ENCODE measurements at regions not wholly inside any gene's neighbourhood (a gene's known extent, or its start where the extent isn't known, plus 50 kb on each side); places are given as distances from the start of the nearest gene placed in this dataset.
A peak's percentile ranks its signal among the peaks of the same experiment; 100 is the strongest.

- 54% methylated on average over 6 of the region's 6 CpGs for WGBS (ENCODE audit: low lambda C conversion rate, missing lambda C conversion rate)
- H3K36me3 ChIP-seq (replicated peaks; ENCODE audit: insufficient read depth, low read depth), result no peaks in the 10 kb centered on the region
- no peak for TF ChIP-seq EZH2phosphoT487 (IDR thresholded peaks at IDR 0.05; ENCODE audit: low read depth, severe bottlenecking, unreplicated experiment)
- no peak for TF ChIP-seq CTCF (IDR thresholded peaks at IDR 0.05; ENCODE audit: poor library complexity)
- no peak for TF ChIP-seq EZH2 (IDR thresholded peaks at IDR 0.05; ENCODE audit: borderline replicate concordance)
- peak; percentile 46 for DNase-seq (ENCODE audit: low spot score)
- H3K9me2 ChIP-seq (replicated peaks; ENCODE audit: insufficient read depth), result no peaks in the 10 kb centered on the region
- H3K9me3 ChIP-seq (ENCODE audit: low read depth), result no peaks in the 10 kb centered on the region
- H3K4me3 ChIP-seq, result no peak overlapping the region
- no peaks in the 10 kb centered on the region for H4K20me1 ChIP-seq (ENCODE audit: insufficient read depth, poor library complexity, severe bottlenecking)
- no peaks in the 10 kb centered on the region for H3K79me2 ChIP-seq
- H3K27ac ChIP-seq, result peak overlapping the region; percentile 24
- no peaks in the 10 kb centered on the region for H3K4me1 ChIP-seq (ENCODE audit: insufficient read depth)
- no peaks in the 10 kb centered on the region for H3K27me3 ChIP-seq
- no peak overlapping the region for H3K4me2 ChIP-seq
- H2AFZ ChIP-seq, result no peak overlapping the region
These were observed 111.8 kb upstream of the TMEM45B start for GRCh38 chr11:129703846-129704245.

GRCh38 chr11:129704831-129705230, 110.8 kb upstream of the TMEM45B start:
- no peak for DNase-seq (ENCODE audit: low spot score)
- no peaks in the 10 kb centered on the region for H3K27me3 ChIP-seq
- no peaks in the 10 kb centered on the region for H4K20me1 ChIP-seq (ENCODE audit: insufficient read depth, poor library complexity, severe bottlenecking)
- no peaks in the 10 kb centered on the region for H3K79me2 ChIP-seq
- H3K9me2 ChIP-seq (replicated peaks; ENCODE audit: insufficient read depth), result no peaks in the 10 kb centered on the region
- 87% methylated on average over 3 of the region's 3 CpGs for WGBS (ENCODE audit: low lambda C conversion rate, missing lambda C conversion rate)
- no peak overlapping the region for H3K4me2 ChIP-seq
- no peak overlapping the region for H2AFZ ChIP-seq
- H3K27ac ChIP-seq, result no peak overlapping the region
- H3K4me1 ChIP-seq (ENCODE audit: insufficient read depth), result no peaks in the 10 kb centered on the region
- H3K4me3 ChIP-seq, result no peak overlapping the region
- H3K9me3 ChIP-seq (ENCODE audit: low read depth), result no peaks in the 10 kb centered on the region
- H3K36me3 ChIP-seq (replicated peaks; ENCODE audit: insufficient read depth, low read depth), result no peaks in the 10 kb centered on the region
- no peak for TF ChIP-seq EZH2 (IDR thresholded peaks at IDR 0.05; ENCODE audit: borderline replicate concordance)
- no peak for TF ChIP-seq EZH2phosphoT487 (IDR thresholded peaks at IDR 0.05; ENCODE audit: low read depth, severe bottlenecking, unreplicated experiment)
- no peak for TF ChIP-seq CTCF (IDR thresholded peaks at IDR 0.05; ENCODE audit: poor library complexity)

GRCh38 chr11:129705341-129705740, 110.3 kb upstream of the TMEM45B start:
- no peaks in the 10 kb centered on the region for H3K4me1 ChIP-seq (ENCODE audit: insufficient read depth)
- no peak for TF ChIP-seq CTCF (IDR thresholded peaks at IDR 0.05; ENCODE audit: poor library complexity)
- TF ChIP-seq EZH2phosphoT487 (IDR thresholded peaks at IDR 0.05; ENCODE audit: low read depth, severe bottlenecking, unreplicated experiment), result no peak
- TF ChIP-seq EZH2 (IDR thresholded peaks at IDR 0.05; ENCODE audit: borderline replicate concordance), result no peak
- no peaks in the 10 kb centered on the region for H3K79me2 ChIP-seq
- H3K4me2 ChIP-seq, result no peak overlapping the region
- no peak for DNase-seq (ENCODE audit: low spot score)
- no peaks in the 10 kb centered on the region for H3K9me2 ChIP-seq (replicated peaks; ENCODE audit: insufficient read depth)
- WGBS (ENCODE audit: low lambda C conversion rate, missing lambda C conversion rate), result 94% methylated on average over 8 of the region's 8 CpGs
- no peaks in the 10 kb centered on the region for H3K9me3 ChIP-seq (ENCODE audit: low read depth)
- H3K36me3 ChIP-seq (replicated peaks; ENCODE audit: insufficient read depth, low read depth), result no peaks in the 10 kb centered on the region
- no peaks in the 10 kb centered on the region for H4K20me1 ChIP-seq (ENCODE audit: insufficient read depth, poor library complexity, severe bottlenecking)
- no peaks in the 10 kb centered on the region for H3K27me3 ChIP-seq
- H2AFZ ChIP-seq, result no peak overlapping the region
- no peak overlapping the region for H3K4me3 ChIP-seq
- no peak overlapping the region for H3K27ac ChIP-seq

- TF ChIP-seq EZH2 (IDR thresholded peaks at IDR 0.05; ENCODE audit: borderline replicate concordance) (no peak), EZH2phosphoT487 (IDR thresholded peaks at IDR 0.05; ENCODE audit: low read depth, severe bottlenecking, unreplicated experiment) (no peak), CTCF (IDR thresholded peaks at IDR 0.05; ENCODE audit: poor library complexity) (no peak)
- 84% methylated on average over 7 of the region's 7 CpGs for WGBS (ENCODE audit: low lambda C conversion rate, missing lambda C conversion rate)
- Histone ChIP-seq H3K4me1 (ENCODE audit: insufficient read depth) (no peaks in the 10 kb centered on the region), H3K9me3 (ENCODE audit: low read depth) (no peaks in the 10 kb centered on the region), H3K27ac (no peak overlapping the region), H3K79me2 (no peaks in the 10 kb centered on the region), H3K4me2 (no peak overlapping the region), H3K36me3 (replicated peaks; ENCODE audit: insufficient read depth, low read depth) (no peaks in the 10 kb centered on the region), H3K4me3 (no peak overlapping the region), H4K20me1 (ENCODE audit: insufficient read depth, poor library complexity, severe bottlenecking) (no peaks in the 10 kb centered on the region), H3K9me2 (replicated peaks; ENCODE audit: insufficient read depth) (no peaks in the 10 kb centered on the region), H3K27me3 (no peaks in the 10 kb centered on the region), H2AFZ (no peak overlapping the region)
- DNase-seq (ENCODE audit: low spot score), result no peak
These were observed 109.7 kb upstream of the TMEM45B start for GRCh38 chr11:129705933-129706332.

Data from hepatocyte (in vitro differentiated cells).